DOHH2 (cell line): ENCODE measurements at regions not wholly inside any gene's neighbourhood (a gene's known extent, or its start where the extent isn't known, plus 50 kb on each side); places are given as distances from the start of the nearest gene placed in this dataset.

Experiments used
- H3F3A ChIP-seq: fragments of 200-600 bp; sonication (generic), shearing (Covaris generic); 2 replicates; pipeline ENCODE4 v1.6.0; 2016; ENCODE audit warnings: antibody characterized with exemption, mild to moderate bottlenecking; ENCODE audit not compliant: control insufficient read depth, insufficient read depth
- H3K27ac ChIP-seq: fragments of 200-600 bp; sonication (generic); 2 replicates; pipeline ENCODE4 v1.5.1; 2014; ENCODE audit warnings: low read depth, mild to moderate bottlenecking, low read length, moderate library complexity
- H3K27me3 ChIP-seq: fragments of 200-600 bp; sonication (generic); 2 replicates; pipeline ENCODE4 v1.6.1; 2014; ENCODE audit warnings: mild to moderate bottlenecking, low read length, mixed read lengths; ENCODE audit not compliant: control insufficient read depth
- H3K36me3 ChIP-seq: fragments of 200-600 bp; sonication (generic); 2 replicates; pipeline ENCODE4 v1.6.1; 2014; ENCODE audit warnings: mild to moderate bottlenecking, low read length, moderate library complexity, mixed read lengths; ENCODE audit not compliant: control insufficient read depth
- H3K4me1 ChIP-seq: fragments of 200-600 bp; sonication (generic); 2 replicates; pipeline ENCODE4 v1.6.1; 2014; ENCODE audit warnings: mild to moderate bottlenecking, low read length, mixed read lengths; ENCODE audit not compliant: control insufficient read depth
- H3K4me2 ChIP-seq: fragments of 200-600 bp; sonication (generic); 2 replicates; pipeline ENCODE4 v1.6.0; 2014; ENCODE audit warnings: mild to moderate bottlenecking, low read length, moderate library complexity
- H3K4me3 ChIP-seq: fragments of 200-600 bp; sonication (generic); 2 replicates; pipeline ENCODE4 v1.5.1; 2014; ENCODE audit warnings: mild to moderate bottlenecking, low read length, mixed read lengths
- H3K79me2 ChIP-seq: fragments of 200-600 bp; sonication (generic); 2 replicates; pipeline ENCODE4 v1.6.1; 2014; ENCODE audit warnings: mild to moderate bottlenecking, low read length, mixed read lengths; ENCODE audit not compliant: control insufficient read depth
- H3K9me2 ChIP-seq: fragments of 200-600 bp; sonication (generic); replicated peaks from 2 replicates; pipeline ENCODE4 v1.6.1; 2014; ENCODE audit warnings: mild to moderate bottlenecking, low read length, mixed read lengths; ENCODE audit not compliant: control insufficient read depth
- H3K9me3 ChIP-seq: fragments of 200-600 bp; sonication (generic); 2 replicates; pipeline ENCODE4 v1.6.1; 2014; ENCODE audit warnings: antibody characterized with exemption, low read length, mixed read lengths; ENCODE audit not compliant: control insufficient read depth, insufficient read depth
- H4K20me1 ChIP-seq: fragments of 200-600 bp; sonication (generic); 2 replicates; pipeline ENCODE4 v1.6.0; 2014; ENCODE audit warnings: low read depth, mild to moderate bottlenecking, antibody characterized with exemption, low read length, moderate library complexity; ENCODE audit not compliant: control insufficient read depth, insufficient read depth
- CTCF ChIP-seq: fragments of 200-600 bp; sonication (generic); IDR thresholded peaks from one replicate; pipeline ENCODE4 v1.5.1; 2014; ENCODE audit warnings: antibody characterized with exemption, mild to moderate bottlenecking, low read depth, low read length; ENCODE audit not compliant: poor library complexity, severe bottlenecking
- EZH2phosphoT487 ChIP-seq: fragments of 200-600 bp; sonication (generic); IDR thresholded peaks from 2 replicates; pipeline ENCODE4 v1.6.1; 2017; ENCODE audit warnings: borderline replicate concordance, mild to moderate bottlenecking, antibody characterized with exemption, low read length, moderate library complexity, mixed read lengths

- no peaks in the 10 kb centered on the region for H3K9me3 ChIP-seq
- no peaks in the 10 kb centered on the region for H3K27me3 ChIP-seq
- H3K27ac ChIP-seq, result no peak overlapping the region
- H3K9me2 ChIP-seq, result no peaks in the 10 kb centered on the region
- H3K4me1 ChIP-seq, result no peaks in the 10 kb centered on the region
- H3K36me3 ChIP-seq, result no peaks in the 10 kb centered on the region
- TF ChIP-seq EZH2phosphoT487 (no peak), CTCF (no peak)
- H3K4me3 ChIP-seq, result no peak overlapping the region
- H3K4me2 ChIP-seq, result no peak overlapping the region
- H3F3A ChIP-seq, result no peaks in the 10 kb centered on the region
- H3K79me2 ChIP-seq, result no peaks in the 10 kb centered on the region
- H4K20me1 ChIP-seq, result no peaks in the 10 kb centered on the region
These were observed 490.9 kb downstream of the STK39 start for GRCh38 chr2:167756446-167756845.

GRCh38 chr2:167753142-167753541 lies 494.3 kb downstream of the STK39 start:
- Histone ChIP-seq H3K4me2 (no peak overlapping the region), H3K9me3 (no peaks in the 10 kb centered on the region), H3K36me3 (no peaks in the 10 kb centered on the region), H3K79me2 (no peaks in the 10 kb centered on the region), H3K4me3 (no peak overlapping the region), H3K27me3 (no peaks in the 10 kb centered on the region), H3K27ac (no peak overlapping the region), H3K4me1 (no peaks in the 10 kb centered on the region), H4K20me1 (no peaks in the 10 kb centered on the region), H3F3A (no peaks in the 10 kb centered on the region), H3K9me2 (no peaks in the 10 kb centered on the region)
- TF ChIP-seq EZH2phosphoT487 (no peak), CTCF (no peak)

- no peaks in the 10 kb centered on the region for H3K27me3 ChIP-seq
- no peaks in the 10 kb centered on the region for H3K79me2 ChIP-seq
- no peak overlapping the region for H3K27ac ChIP-seq
- no peaks in the 10 kb centered on the region for H3K36me3 ChIP-seq
- no peaks in the 10 kb centered on the region for H3K9me3 ChIP-seq
- H4K20me1 ChIP-seq, result no peaks in the 10 kb centered on the region
- no peaks in the 10 kb centered on the region for H3F3A ChIP-seq
- no peak overlapping the region for H3K4me2 ChIP-seq
- no peak overlapping the region for H3K4me3 ChIP-seq
- TF ChIP-seq EZH2phosphoT487, result no peak
- no peak for TF ChIP-seq CTCF
- no peaks in the 10 kb centered on the region for H3K4me1 ChIP-seq
- H3K9me2 ChIP-seq, result no peaks in the 10 kb centered on the region
These were observed 494.7 kb downstream of the STK39 start for GRCh38 chr2:167752734-167753133.

- no peak overlapping the region for H3K4me2 ChIP-seq
- H3F3A ChIP-seq, result no peaks in the 10 kb centered on the region
- no peaks in the 10 kb centered on the region for H4K20me1 ChIP-seq
- no peak for TF ChIP-seq CTCF
- no peak for TF ChIP-seq EZH2phosphoT487
- H3K27ac ChIP-seq, result no peak overlapping the region
- no peaks in the 10 kb centered on the region for H3K36me3 ChIP-seq
- no peaks in the 10 kb centered on the region for H3K4me1 ChIP-seq
- H3K27me3 ChIP-seq, result no peaks in the 10 kb centered on the region
- no peaks in the 10 kb centered on the region for H3K9me3 ChIP-seq
- H3K79me2 ChIP-seq, result no peaks in the 10 kb centered on the region
- H3K9me2 ChIP-seq, result no peaks in the 10 kb centered on the region
- H3K4me3 ChIP-seq, result no peak overlapping the region
These were observed 496.7 kb downstream of the STK39 start for GRCh38 chr2:167750675-167751074.
